Fibroblast of the aortic adventitia (primary cell): ENCODE measurements at regions not wholly inside any gene's neighbourhood (a gene's known extent, or its start where the extent isn't known, plus 50 kb on each side); places are given as distances from the start of the nearest gene placed in this dataset.
"Not testable (repeated sequence)": the region's sequence is repeated elsewhere in the genome, so short reads cannot be mapped to it uniquely, and the experiment has no call there.

Experiments
- DNase-seq: peaks from one replicate; pipeline ENCODE4 v3.0.0-alpha.2; 2010; ENCODE audit warnings: low read depth
- H3K4me3 ChIP-seq: 2 replicates; pipeline ENCODE4 v1.5.1; 2011; ENCODE audit warnings: low read depth, mild to moderate bottlenecking, control low read depth, low read length, moderate library complexity
- CTCF ChIP-seq: IDR thresholded peaks from 2 replicates; pipeline ENCODE4 v1.5.1; 2011; ENCODE audit warnings: mild to moderate bottlenecking, low read length, control low read depth, inconsistent platforms; ENCODE audit not compliant: insufficient read depth

DNA sequence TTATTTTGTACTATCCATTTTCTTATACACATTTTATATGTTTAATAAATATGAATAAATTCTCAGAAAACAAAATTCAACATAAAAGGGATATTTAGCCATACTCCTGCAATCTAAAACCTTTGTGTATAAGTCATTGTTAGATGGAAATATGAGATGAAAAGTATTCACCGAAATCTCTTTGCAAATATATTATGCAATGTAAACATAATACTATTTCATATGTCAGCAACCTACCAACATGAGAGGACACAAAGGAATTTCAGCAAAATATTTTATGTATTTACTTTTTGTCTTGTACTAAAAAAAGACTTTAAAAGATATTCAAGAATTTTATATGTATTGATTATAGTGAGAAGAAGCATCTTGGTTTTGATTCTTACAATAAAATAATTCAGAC, 1623.4 kb downstream of the EFNA5 start:
- no peak overlapping the region for H3K4me3 ChIP-seq
- DNase-seq: no peak
- TF ChIP-seq CTCF: no peak

DNA sequence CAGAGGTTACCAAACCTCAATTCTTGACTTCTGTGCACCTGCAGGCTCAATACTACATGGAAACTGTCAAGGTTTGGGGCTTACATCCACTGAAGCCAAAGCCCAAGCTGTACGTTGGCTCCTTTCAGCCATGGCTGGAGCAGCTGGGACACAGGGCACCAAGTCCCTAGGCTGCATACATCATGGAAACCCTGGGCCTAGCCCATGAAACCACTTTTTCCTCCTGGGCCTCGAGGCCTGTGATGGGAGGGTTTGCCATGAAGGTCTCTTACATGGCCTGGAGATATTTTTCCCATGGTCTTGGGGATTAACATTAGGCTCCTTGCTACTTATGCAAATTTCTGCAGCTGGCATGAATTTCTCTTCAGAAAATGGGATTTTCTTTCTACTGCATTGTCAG, 1638.7 kb downstream of the EFNA5 start:
- not testable (repeated sequence) for H3K4me3 ChIP-seq, DNase-seq

DNA sequence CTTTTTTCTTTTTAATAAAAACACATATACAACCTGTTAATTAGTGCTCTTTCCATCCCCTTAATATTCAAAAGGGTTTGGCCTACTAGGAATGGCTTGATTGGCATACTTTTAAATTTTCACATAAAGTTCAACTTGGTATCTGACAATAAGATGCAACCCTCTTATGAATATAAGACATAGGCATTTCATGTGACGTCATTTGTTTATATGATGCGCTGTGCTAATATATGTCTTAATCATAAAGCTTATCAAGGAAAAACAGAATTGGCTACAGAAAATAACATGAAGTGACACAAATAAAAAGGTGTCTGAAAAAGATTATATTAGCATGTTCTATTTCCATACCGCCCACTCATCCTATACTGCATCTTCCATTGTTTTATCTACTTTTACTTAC, 1642.4 kb downstream of the EFNA5 start:
- no peak for TF ChIP-seq CTCF
- DNase-seq: no peak
- no peak overlapping the region for H3K4me3 ChIP-seq

DNA sequence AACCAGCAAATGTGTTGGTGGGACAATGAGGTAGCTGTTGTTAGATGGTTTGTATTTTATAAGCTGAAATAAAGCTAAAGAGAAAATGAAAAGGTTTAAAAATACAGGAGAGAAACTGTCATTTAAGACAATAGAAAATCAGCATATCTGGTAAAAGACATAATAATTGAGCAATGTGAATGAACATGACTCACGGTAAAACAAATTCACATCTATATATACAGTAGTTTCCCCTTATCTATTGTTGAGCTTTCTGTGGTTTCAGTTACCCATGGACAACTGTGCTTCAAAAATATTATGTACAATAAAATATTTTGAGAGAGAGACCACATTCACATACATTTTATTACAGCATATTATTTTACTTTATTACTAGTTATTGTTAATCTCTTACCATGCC, 1649.8 kb downstream of the EFNA5 start:
- DNase-seq: peak; percentile 19
- no peak for TF ChIP-seq CTCF
- H3K4me3 ChIP-seq: no peak overlapping the region

GRCh38 chr5:106019261-106019660, 1651.5 kb downstream of the EFNA5 start:
- no peak for TF ChIP-seq CTCF
- DNase-seq: peak; percentile 67

DNA sequence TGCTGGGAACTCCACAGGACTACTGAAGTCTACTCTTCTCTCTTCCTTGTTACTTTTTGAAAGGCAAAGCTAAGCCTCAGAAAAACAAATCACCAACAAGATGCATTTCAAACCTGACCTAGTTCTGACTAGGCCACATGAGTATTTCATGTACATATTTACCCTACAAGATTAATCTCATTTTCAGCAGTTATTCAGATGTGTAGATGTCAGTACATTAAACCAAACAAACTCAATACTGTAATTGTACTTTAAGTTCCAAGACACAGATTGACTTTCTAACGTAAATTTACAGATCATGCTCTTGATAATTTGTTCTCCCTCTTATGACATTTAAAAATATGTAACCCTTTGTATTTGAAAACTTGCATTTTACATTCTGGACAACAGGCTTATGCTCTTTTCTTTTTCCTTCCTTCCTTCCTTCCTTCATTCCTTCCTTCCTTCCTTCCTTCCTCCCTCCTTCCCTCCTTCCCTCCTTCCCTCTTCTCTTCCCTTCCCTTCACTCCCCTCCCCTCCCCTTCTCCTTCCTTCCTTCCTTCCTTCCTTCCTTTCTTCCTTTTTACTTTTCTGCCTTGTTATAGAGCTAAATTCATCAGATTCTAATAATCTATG, 1653.4 kb downstream of the EFNA5 start:
- H3K4me3 ChIP-seq: no peak overlapping the region
- DNase-seq: no peak
- no peak for TF ChIP-seq CTCF

More at GRCh38 chr5:106019261-106019660, 1651.5 kb downstream of the EFNA5 start:
- no peak overlapping the region for H3K4me3 ChIP-seq

GRCh38 chr5:106014262-106014661, 1656.5 kb downstream of the EFNA5 start:
- DNase-seq: no peak
- no peak for TF ChIP-seq CTCF
- H3K4me3 ChIP-seq: no peak overlapping the region
